ENCODE measurements at regions not wholly inside any gene's neighbourhood (a gene's known extent, or its start where the extent isn't known, plus 50 kb on each side); places are given as distances from the start of the nearest gene placed in this dataset.

DNA sequence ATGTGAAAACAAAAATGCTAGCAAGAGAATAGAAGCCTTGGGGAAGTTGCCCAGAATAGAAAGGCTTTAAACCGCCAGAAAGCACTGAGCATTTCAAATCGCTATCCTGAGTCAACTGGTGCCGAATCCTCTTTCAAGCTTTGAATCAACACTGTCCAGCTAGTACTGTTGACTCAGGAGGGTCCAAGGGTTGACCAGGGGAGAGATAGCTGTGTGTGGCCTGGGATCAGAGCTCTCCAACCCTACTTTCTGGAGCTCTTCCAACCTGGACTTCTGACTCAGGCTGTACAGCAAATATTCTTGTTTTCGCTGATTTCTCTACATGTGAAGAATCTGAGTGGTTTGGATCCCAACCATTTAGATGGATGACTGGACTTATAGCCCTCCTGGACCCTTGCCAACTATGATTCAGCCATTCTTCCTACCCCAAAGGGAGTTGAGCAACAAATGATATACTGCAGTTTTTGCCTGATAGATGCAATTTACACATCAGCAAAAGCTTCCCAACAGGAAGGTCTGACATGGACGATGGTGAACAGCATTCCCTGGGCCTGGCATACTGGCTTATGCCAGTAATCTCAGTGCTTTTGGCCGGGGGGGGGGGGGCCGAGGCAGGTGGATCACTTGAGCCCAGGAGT, 154.0 kb upstream of the SDK2 start (continued):
- TF ChIP-seq, protein P1, sequence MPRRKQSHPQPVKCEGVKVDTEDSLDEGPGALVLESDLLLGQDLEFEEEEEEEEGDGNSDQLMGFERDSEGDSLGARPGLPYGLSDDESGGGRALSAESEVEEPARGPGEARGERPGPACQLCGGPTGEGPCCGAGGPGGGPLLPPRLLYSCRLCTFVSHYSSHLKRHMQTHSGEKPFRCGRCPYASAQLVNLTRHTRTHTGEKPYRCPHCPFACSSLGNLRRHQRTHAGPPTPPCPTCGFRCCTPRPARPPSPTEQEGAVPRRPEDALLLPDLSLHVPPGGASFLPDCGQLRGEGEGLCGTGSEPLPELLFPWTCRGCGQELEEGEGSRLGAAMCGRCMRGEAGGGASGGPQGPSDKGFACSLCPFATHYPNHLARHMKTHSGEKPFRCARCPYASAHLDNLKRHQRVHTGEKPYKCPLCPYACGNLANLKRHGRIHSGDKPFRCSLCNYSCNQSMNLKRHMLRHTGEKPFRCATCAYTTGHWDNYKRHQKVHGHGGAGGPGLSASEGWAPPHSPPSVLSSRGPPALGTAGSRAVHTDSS (CRISPR knock-in tag; conservative IDR thresholded peaks at IDR 0.05), result no peak
- peak; percentile 95 for TF ChIP-seq HDAC2 (CRISPR knock-in tag; IDR thresholded peaks at IDR 0.05)
- peak; percentile 72; the same call in 1 of the 2 replicates for TF ChIP-seq SOX13 (IDR thresholded peaks at IDR 0.05)
- TF ChIP-seq SOX13 (CRISPR knock-in tag; conservative IDR thresholded peaks at IDR 0.05 in 1 of 2, IDR thresholded peaks at IDR 0.05 in 1 of 2), result peak; percentile 45 to 89; a peak in 2 of 4 replicates
- peak; percentile 62; the same call in 1 of the 2 replicates for TF ChIP-seq RFXAP (CRISPR knock-in tag; IDR thresholded peaks at IDR 0.05; ENCODE audit: borderline replicate concordance)
- peak; percentile 74; the same call in 1 of the 2 replicates for TF ChIP-seq SMAD1 (CRISPR knock-in tag; IDR thresholded peaks at IDR 0.05; ENCODE audit: borderline replicate concordance, low read depth)
- TF ChIP-seq, protein P2, sequence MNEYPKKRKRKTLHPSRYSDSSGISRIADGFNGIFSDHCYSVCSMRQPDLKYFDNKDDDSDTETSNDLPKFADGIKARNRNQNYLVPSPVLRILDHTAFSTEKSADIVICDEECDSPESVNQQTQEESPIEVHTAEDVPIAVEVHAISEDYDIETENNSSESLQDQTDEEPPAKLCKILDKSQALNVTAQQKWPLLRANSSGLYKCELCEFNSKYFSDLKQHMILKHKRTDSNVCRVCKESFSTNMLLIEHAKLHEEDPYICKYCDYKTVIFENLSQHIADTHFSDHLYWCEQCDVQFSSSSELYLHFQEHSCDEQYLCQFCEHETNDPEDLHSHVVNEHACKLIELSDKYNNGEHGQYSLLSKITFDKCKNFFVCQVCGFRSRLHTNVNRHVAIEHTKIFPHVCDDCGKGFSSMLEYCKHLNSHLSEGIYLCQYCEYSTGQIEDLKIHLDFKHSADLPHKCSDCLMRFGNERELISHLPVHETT (CRISPR knock-in tag; conservative IDR thresholded peaks at IDR 0.05), result no peak; the same call in 1 of the 2 replicates
- TF ChIP-seq, protein P3, sequence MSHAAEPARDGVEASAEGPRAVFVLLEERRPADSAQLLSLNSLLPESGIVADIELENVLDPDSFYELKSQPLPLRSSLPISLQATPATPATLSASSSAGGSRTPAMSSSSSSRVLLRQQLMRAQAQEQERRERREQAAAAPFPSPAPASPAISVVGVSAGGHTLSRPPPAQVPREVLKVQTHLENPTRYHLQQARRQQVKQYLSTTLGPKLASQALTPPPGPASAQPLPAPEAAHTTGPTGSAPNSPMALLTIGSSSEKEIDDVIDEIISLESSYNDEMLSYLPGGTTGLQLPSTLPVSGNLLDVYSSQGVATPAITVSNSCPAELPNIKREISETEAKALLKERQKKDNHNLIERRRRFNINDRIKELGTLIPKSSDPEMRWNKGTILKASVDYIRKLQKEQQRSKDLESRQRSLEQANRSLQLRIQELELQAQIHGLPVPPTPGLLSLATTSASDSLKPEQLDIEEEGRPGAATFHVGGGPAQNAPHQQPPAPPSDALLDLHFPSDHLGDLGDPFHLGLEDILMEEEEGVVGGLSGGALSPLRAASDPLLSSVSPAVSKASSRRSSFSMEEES (CRISPR knock-in tag; IDR thresholded peaks at IDR 0.05), result peak; percentile 84
- TF ChIP-seq ZNF709 (CRISPR knock-in tag; IDR thresholded peaks at IDR 0.05), result peak; percentile 79
- TF ChIP-seq ARNTL (CRISPR knock-in tag; IDR thresholded peaks at IDR 0.05), result no peak
- TF ChIP-seq, protein P4, sequence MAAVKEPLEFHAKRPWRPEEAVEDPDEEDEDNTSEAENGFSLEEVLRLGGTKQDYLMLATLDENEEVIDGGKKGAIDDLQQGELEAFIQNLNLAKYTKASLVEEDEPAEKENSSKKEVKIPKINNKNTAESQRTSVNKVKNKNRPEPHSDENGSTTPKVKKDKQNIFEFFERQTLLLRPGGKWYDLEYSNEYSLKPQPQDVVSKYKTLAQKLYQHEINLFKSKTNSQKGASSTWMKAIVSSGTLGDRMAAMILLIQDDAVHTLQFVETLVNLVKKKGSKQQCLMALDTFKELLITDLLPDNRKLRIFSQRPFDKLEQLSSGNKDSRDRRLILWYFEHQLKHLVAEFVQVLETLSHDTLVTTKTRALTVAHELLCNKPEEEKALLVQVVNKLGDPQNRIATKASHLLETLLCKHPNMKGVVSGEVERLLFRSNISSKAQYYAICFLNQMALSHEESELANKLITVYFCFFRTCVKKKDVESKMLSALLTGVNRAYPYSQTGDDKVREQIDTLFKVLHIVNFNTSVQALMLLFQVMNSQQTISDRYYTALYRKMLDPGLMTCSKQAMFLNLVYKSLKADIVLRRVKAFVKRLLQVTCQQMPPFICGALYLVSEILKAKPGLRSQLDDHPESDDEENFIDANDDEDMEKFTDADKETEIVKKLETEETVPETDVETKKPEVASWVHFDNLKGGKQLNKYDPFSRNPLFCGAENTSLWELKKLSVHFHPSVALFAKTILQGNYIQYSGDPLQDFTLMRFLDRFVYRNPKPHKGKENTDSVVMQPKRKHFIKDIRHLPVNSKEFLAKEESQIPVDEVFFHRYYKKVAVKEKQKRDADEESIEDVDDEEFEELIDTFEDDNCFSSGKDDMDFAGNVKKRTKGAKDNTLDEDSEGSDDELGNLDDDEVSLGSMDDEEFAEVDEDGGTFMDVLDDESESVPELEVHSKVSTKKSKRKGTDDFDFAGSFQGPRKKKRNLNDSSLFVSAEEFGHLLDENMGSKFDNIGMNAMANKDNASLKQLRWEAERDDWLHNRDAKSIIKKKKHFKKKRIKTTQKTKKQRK (IDR thresholded peaks at IDR 0.05; ENCODE audit: low read length), result 0 out of 2 replicates have a peak, but pooled peaks have one; percentile 7
- TF ChIP-seq, protein P5, sequence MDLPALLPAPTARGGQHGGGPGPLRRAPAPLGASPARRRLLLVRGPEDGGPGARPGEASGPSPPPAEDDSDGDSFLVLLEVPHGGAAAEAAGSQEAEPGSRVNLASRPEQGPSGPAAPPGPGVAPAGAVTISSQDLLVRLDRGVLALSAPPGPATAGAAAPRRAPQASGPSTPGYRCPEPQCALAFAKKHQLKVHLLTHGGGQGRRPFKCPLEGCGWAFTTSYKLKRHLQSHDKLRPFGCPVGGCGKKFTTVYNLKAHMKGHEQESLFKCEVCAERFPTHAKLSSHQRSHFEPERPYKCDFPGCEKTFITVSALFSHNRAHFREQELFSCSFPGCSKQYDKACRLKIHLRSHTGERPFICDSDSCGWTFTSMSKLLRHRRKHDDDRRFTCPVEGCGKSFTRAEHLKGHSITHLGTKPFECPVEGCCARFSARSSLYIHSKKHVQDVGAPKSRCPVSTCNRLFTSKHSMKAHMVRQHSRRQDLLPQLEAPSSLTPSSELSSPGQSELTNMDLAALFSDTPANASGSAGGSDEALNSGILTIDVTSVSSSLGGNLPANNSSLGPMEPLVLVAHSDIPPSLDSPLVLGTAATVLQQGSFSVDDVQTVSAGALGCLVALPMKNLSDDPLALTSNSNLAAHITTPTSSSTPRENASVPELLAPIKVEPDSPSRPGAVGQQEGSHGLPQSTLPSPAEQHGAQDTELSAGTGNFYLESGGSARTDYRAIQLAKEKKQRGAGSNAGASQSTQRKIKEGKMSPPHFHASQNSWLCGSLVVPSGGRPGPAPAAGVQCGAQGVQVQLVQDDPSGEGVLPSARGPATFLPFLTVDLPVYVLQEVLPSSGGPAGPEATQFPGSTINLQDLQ (CRISPR knock-in tag; IDR thresholded peaks at IDR 0.05), result no peak
- peak; percentile 80 for TF ChIP-seq ZNF430 (CRISPR knock-in tag; IDR thresholded peaks at IDR 0.05)
- TF ChIP-seq, protein P6, sequence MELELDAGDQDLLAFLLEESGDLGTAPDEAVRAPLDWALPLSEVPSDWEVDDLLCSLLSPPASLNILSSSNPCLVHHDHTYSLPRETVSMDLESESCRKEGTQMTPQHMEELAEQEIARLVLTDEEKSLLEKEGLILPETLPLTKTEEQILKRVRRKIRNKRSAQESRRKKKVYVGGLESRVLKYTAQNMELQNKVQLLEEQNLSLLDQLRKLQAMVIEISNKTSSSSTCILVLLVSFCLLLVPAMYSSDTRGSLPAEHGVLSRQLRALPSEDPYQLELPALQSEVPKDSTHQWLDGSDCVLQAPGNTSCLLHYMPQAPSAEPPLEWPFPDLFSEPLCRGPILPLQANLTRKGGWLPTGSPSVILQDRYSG (CRISPR knock-in tag; IDR thresholded peaks at IDR 0.05), result no peak
- TF ChIP-seq PAWR (CRISPR knock-in tag; IDR thresholded peaks at IDR 0.05; ENCODE audit: borderline replicate concordance), result no peak

Data from HepG2 (cell line).